ENCODE measurements at regions not wholly inside any gene's neighbourhood (a gene's known extent, or its start where the extent isn't known, plus 50 kb on each side); places are given as distances from the start of the nearest gene placed in this dataset.

DNA sequence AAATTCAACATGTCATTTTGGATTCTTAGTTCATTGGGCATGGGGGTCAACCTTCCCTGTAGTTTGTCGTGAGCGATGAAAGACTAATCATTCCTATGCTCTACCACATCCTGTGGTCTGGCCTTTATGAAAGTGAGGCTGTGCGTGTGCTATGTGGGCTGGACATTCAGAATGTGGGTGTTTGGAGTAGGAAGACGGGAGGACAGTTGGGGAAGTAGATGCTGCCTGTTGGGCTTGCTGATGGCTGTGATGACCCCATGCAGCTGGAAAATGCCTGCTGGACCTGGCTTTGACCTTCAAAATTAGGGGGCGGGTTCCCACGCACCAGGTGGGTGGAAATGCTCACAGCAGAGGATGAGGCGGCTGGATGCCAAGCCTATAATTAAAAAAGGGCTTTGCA, 90.9 kb upstream of the MKI67 start:
- no peak for DNase-seq (ENCODE audit: extremely low read depth, insufficient read length)
- TF ChIP-seq, protein P1, sequence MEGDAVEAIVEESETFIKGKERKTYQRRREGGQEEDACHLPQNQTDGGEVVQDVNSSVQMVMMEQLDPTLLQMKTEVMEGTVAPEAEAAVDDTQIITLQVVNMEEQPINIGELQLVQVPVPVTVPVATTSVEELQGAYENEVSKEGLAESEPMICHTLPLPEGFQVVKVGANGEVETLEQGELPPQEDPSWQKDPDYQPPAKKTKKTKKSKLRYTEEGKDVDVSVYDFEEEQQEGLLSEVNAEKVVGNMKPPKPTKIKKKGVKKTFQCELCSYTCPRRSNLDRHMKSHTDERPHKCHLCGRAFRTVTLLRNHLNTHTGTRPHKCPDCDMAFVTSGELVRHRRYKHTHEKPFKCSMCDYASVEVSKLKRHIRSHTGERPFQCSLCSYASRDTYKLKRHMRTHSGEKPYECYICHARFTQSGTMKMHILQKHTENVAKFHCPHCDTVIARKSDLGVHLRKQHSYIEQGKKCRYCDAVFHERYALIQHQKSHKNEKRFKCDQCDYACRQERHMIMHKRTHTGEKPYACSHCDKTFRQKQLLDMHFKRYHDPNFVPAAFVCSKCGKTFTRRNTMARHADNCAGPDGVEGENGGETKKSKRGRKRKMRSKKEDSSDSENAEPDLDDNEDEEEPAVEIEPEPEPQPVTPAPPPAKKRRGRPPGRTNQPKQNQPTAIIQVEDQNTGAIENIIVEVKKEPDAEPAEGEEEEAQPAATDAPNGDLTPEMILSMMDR (IDR thresholded peaks at IDR 0.05; ENCODE audit: insufficient read depth, low read length, poor library complexity, severe bottlenecking): no peak
- H3K36me3 ChIP-seq (ENCODE audit: control insufficient read depth, insufficient read depth, low read length): no peaks in the 10 kb centered on the region
- H3K27me3 ChIP-seq (replicated peaks; ENCODE audit: control insufficient read depth, insufficient read depth, low read length): no peaks in the 10 kb centered on the region; the same call in 1 of the 2 replicates
- H3K4me3 ChIP-seq (replicated peaks; ENCODE audit: low read depth, low read length): no peak overlapping the region

DNA sequence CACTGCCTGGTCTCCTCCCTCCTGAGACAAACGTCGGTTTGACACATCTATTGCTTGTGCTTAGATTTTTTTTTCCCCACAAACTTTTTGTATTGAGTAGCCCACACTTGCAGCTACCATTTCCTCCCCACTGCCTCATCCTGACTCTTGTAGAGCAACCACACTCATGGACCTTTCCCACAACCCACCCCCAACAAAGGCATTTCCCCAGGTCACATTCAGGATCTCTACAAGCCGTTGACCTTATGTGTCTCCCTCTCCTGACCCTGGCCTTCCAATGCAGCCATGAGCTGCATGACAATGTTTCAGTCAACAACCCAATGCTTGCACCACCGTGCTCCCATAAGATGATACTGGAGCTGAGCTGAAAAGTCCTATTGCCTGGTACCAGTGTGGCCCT, 91.9 kb upstream of the MKI67 start:
- Histone ChIP-seq H3K36me3 (ENCODE audit: control insufficient read depth, insufficient read depth, low read length) (no peaks in the 10 kb centered on the region), H3K4me3 (replicated peaks; ENCODE audit: low read depth, low read length) (no peak overlapping the region)
- DNase-seq (ENCODE audit: extremely low read depth, insufficient read length): no peak

DNA sequence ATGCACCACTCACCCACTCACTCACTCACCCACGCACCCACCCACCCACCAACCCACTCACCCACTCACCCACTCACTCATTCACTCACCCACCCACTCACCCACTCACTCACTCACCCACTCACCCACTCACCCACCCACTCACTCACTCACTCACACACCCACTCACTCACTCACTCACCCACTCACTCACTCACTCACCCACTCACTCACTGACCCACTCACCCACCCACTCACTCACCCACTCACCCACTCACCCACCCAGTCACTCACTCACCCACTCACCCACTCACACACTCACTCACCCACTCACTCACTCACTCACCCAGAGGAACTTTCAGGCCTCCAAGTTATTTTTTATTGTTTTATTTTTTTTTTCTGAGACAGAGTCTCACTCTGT, 93.1 kb upstream of the MKI67 start:
- Histone ChIP-seq H3K4me3 (replicated peaks; ENCODE audit: low read depth, low read length) (no peak overlapping the region), H3K27me3 (replicated peaks; ENCODE audit: control insufficient read depth, insufficient read depth, low read length) (no peaks in the 10 kb centered on the region; the same call in 1 of the 2 replicates), H3K36me3 (ENCODE audit: control insufficient read depth, insufficient read depth, low read length) (no peaks in the 10 kb centered on the region)
- no peak for DNase-seq (ENCODE audit: extremely low read depth, insufficient read length)
- TF ChIP-seq, protein P1 (IDR thresholded peaks at IDR 0.05; ENCODE audit: insufficient read depth, low read length, poor library complexity, severe bottlenecking): no peak

More for the DNA sequence above, 91.9 kb upstream of the MKI67 start:
- TF ChIP-seq, protein P1 (IDR thresholded peaks at IDR 0.05; ENCODE audit: insufficient read depth, low read length, poor library complexity, severe bottlenecking): no peak
- no peaks in the 10 kb centered on the region; the same call in 1 of the 2 replicates for H3K27me3 ChIP-seq (replicated peaks; ENCODE audit: control insufficient read depth, insufficient read depth, low read length)

DNA sequence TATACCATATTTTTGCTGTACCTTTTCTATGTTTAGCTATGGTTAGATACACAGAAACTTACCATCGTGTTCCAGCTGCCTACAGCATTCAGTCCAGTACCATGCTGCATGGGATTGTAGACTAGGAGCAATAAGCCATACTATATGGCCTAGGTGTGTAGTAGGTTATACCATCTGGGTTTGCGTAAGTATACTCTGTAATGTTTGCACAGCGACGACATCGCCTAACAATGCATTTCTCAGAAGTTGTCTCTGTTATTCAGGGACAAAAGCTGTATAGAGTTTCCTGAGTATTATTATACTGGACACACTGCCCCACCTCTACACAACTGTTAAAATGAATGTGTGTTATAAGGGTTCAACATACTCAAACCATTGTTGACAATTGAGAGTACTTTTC, 93.8 kb upstream of the MKI67 start:
- DNase-seq (ENCODE audit: extremely low read depth, insufficient read length): no peak
- Histone ChIP-seq H3K27me3 (replicated peaks; ENCODE audit: control insufficient read depth, insufficient read depth, low read length) (no peaks in the 10 kb centered on the region; the same call in 1 of the 2 replicates), H3K4me3 (replicated peaks; ENCODE audit: low read depth, low read length) (no peak overlapping the region), H3K36me3 (ENCODE audit: control insufficient read depth, insufficient read depth, low read length) (no peaks in the 10 kb centered on the region)
- TF ChIP-seq, protein P1 (IDR thresholded peaks at IDR 0.05; ENCODE audit: insufficient read depth, low read length, poor library complexity, severe bottlenecking): no peak

DNA sequence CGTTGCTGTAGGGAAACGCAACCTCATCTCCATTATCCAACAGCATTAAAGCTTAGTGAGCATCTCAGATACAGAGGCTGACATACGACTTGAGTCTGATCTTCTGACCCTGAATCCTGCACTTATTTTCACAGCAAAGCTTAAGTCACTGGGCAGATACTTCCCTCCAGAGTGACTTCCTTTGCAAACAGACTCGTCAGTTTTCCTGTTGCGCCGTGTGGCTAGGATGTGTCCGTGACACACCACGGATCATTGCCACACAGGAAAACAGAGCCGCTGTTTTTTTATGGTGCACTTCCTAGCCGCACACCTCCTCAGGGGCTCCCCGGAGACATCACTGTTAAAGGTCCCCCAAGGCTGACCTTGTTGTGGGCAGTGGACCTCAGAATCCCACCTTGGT, 94.9 kb upstream of the MKI67 start:
- TF ChIP-seq, protein P1 (IDR thresholded peaks at IDR 0.05; ENCODE audit: insufficient read depth, low read length, poor library complexity, severe bottlenecking): no peak
- H3K36me3 ChIP-seq (ENCODE audit: control insufficient read depth, insufficient read depth, low read length): no peaks in the 10 kb centered on the region
- H3K27me3 ChIP-seq (replicated peaks; ENCODE audit: control insufficient read depth, insufficient read depth, low read length): no peaks in the 10 kb centered on the region; the same call in 1 of the 2 replicates
- no peak for DNase-seq (ENCODE audit: extremely low read depth, insufficient read length)
- no peak overlapping the region for H3K4me3 ChIP-seq (replicated peaks; ENCODE audit: low read depth, low read length)

DNA sequence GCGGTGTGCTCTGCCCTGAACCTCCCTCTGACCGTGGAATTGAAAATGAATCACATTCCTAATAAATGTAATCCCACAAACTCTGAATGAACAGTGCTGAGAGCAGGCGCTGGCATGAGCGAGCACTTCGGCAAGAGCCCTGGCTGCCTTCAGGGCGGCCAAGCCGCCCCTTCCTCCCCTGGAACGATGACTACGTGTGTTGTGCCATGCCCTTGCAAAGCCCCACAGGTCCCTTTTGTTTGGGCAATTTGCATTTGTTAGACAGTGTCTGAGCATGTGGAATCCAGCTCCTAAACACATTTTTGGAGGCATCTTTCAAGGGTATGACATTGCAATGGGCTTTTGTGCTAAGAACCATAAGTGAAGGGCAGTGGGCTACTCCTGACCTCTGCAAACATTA, 95.6 kb upstream of the MKI67 start:
- Histone ChIP-seq H3K36me3 (ENCODE audit: control insufficient read depth, insufficient read depth, low read length) (no peaks in the 10 kb centered on the region), H3K27me3 (replicated peaks; ENCODE audit: control insufficient read depth, insufficient read depth, low read length) (no peaks in the 10 kb centered on the region; the same call in 1 of the 2 replicates), H3K4me3 (replicated peaks; ENCODE audit: low read depth, low read length) (no peak overlapping the region)
- TF ChIP-seq, protein P1 (IDR thresholded peaks at IDR 0.05; ENCODE audit: insufficient read depth, low read length, poor library complexity, severe bottlenecking): no peak
- DNase-seq (ENCODE audit: extremely low read depth, insufficient read length): no peak

All from GM06990 (cell line).